ENCODE measurements at regions not wholly inside any gene's neighbourhood (a gene's known extent, or its start where the extent isn't known, plus 50 kb on each side); places are given as distances from the start of the nearest gene placed in this dataset.

GRCh38 chr17:77631307-77631706, 327.2 kb upstream of the TNRC6C start:
- Histone ChIP-seq H3K4me3 (ENCODE audit: low read length) (no peak overlapping the region), H3K27me3 (ENCODE audit: control insufficient read depth, low read length) (peaks cover 4% of the 10 kb centered on the region; the same call in 1 of the 2 replicates)

GRCh38 chr17:77632619-77633018, 325.9 kb upstream of the TNRC6C start:
- H3F3A ChIP-seq (ENCODE audit: control insufficient read depth, insufficient read depth), result no peaks in the 10 kb centered on the region
- no peaks in the 10 kb centered on the region for H3K27me3 ChIP-seq (ENCODE audit: control insufficient read depth, low read length)
- H3K4me3 ChIP-seq (ENCODE audit: low read length), result no peak overlapping the region
- H3K79me2 ChIP-seq (ENCODE audit: control insufficient read depth, low read length), result no peaks in the 10 kb centered on the region
- no peaks in the 10 kb centered on the region for H4K20me1 ChIP-seq (ENCODE audit: control insufficient read depth, insufficient read depth, low read depth, low read length)
- H3K4me1 ChIP-seq (ENCODE audit: control insufficient read depth, low read length), result no peaks in the 10 kb centered on the region
- H3K9me3 ChIP-seq (ENCODE audit: control insufficient read depth, insufficient read depth, low read length), result no peaks in the 10 kb centered on the region
- no peaks in the 10 kb centered on the region for H3K36me3 ChIP-seq (ENCODE audit: control insufficient read depth, low read length)
- H3K9me2 ChIP-seq (replicated peaks; ENCODE audit: control insufficient read depth, low read length), result no peaks in the 10 kb centered on the region
- TF ChIP-seq, protein P1, sequence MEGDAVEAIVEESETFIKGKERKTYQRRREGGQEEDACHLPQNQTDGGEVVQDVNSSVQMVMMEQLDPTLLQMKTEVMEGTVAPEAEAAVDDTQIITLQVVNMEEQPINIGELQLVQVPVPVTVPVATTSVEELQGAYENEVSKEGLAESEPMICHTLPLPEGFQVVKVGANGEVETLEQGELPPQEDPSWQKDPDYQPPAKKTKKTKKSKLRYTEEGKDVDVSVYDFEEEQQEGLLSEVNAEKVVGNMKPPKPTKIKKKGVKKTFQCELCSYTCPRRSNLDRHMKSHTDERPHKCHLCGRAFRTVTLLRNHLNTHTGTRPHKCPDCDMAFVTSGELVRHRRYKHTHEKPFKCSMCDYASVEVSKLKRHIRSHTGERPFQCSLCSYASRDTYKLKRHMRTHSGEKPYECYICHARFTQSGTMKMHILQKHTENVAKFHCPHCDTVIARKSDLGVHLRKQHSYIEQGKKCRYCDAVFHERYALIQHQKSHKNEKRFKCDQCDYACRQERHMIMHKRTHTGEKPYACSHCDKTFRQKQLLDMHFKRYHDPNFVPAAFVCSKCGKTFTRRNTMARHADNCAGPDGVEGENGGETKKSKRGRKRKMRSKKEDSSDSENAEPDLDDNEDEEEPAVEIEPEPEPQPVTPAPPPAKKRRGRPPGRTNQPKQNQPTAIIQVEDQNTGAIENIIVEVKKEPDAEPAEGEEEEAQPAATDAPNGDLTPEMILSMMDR (IDR thresholded peaks at IDR 0.05; ENCODE audit: low read depth, low read length, poor library complexity, severe bottlenecking), result no peak
- TF ChIP-seq EZH2phosphoT487 (IDR thresholded peaks at IDR 0.05; ENCODE audit: borderline replicate concordance, low read length), result no peak
- H3K4me2 ChIP-seq (ENCODE audit: low read length), result no peak overlapping the region
- H3K27ac ChIP-seq (ENCODE audit: low read depth, low read length), result no peak overlapping the region

More at GRCh38 chr17:77631307-77631706, 327.2 kb upstream of the TNRC6C start:
- Histone ChIP-seq H4K20me1 (ENCODE audit: control insufficient read depth, insufficient read depth, low read depth, low read length) (no peaks in the 10 kb centered on the region), H3K79me2 (ENCODE audit: control insufficient read depth, low read length) (no peaks in the 10 kb centered on the region), H3K4me1 (ENCODE audit: control insufficient read depth, low read length) (no peaks in the 10 kb centered on the region), H3K9me3 (ENCODE audit: control insufficient read depth, insufficient read depth, low read length) (peaks cover 3% of the 10 kb centered on the region; the same call in 1 of the 2 replicates), H3K36me3 (ENCODE audit: control insufficient read depth, low read length) (no peaks in the 10 kb centered on the region), H3K9me2 (replicated peaks; ENCODE audit: control insufficient read depth, low read length) (no peaks in the 10 kb centered on the region), H3K27ac (ENCODE audit: low read depth, low read length) (no peak overlapping the region), H3F3A (ENCODE audit: control insufficient read depth, insufficient read depth) (no peaks in the 10 kb centered on the region), H3K4me2 (ENCODE audit: low read length) (no peak overlapping the region)
- TF ChIP-seq, protein P1 (IDR thresholded peaks at IDR 0.05; ENCODE audit: low read depth, low read length, poor library complexity, severe bottlenecking), result no peak
- no peak for TF ChIP-seq EZH2phosphoT487 (IDR thresholded peaks at IDR 0.05; ENCODE audit: borderline replicate concordance, low read length)

- Histone ChIP-seq H3K27me3 (ENCODE audit: control insufficient read depth, low read length) (peaks cover 4% of the 10 kb centered on the region), H3K36me3 (ENCODE audit: control insufficient read depth, low read length) (no peaks in the 10 kb centered on the region), H4K20me1 (ENCODE audit: control insufficient read depth, insufficient read depth, low read depth, low read length) (no peaks in the 10 kb centered on the region), H3K9me2 (replicated peaks; ENCODE audit: control insufficient read depth, low read length) (no peaks in the 10 kb centered on the region), H3K27ac (ENCODE audit: low read depth, low read length) (no peak overlapping the region), H3K4me2 (ENCODE audit: low read length) (no peak overlapping the region), H3K4me1 (ENCODE audit: control insufficient read depth, low read length) (no peaks in the 10 kb centered on the region), H3K79me2 (ENCODE audit: control insufficient read depth, low read length) (no peaks in the 10 kb centered on the region), H3F3A (ENCODE audit: control insufficient read depth, insufficient read depth) (no peaks in the 10 kb centered on the region), H3K9me3 (ENCODE audit: control insufficient read depth, insufficient read depth, low read length) (no peaks in the 10 kb centered on the region), H3K4me3 (ENCODE audit: low read length) (no peak overlapping the region)
- no peak for TF ChIP-seq EZH2phosphoT487 (IDR thresholded peaks at IDR 0.05; ENCODE audit: borderline replicate concordance, low read length)
- TF ChIP-seq, protein P1 (IDR thresholded peaks at IDR 0.05; ENCODE audit: low read depth, low read length, poor library complexity, severe bottlenecking), result no peak
These were observed 323.8 kb upstream of the TNRC6C start for GRCh38 chr17:77634710-77635109.
